GM19372 (cell line): ENCODE measurements at regions not wholly inside any gene's neighbourhood (a gene's known extent, or its start where the extent isn't known, plus 50 kb on each side); places are given as distances from the start of the nearest gene placed in this dataset.

Source experiments
- ATAC-seq: cut with Tn5 transposase; IDR thresholded peaks from one replicate; pipeline ENCODE4 v1.9.1; 2021; ENCODE audit warnings: mild to moderate bottlenecking, low read depth, moderate library complexity; ENCODE audit not compliant: unreplicated experiment

DNA sequence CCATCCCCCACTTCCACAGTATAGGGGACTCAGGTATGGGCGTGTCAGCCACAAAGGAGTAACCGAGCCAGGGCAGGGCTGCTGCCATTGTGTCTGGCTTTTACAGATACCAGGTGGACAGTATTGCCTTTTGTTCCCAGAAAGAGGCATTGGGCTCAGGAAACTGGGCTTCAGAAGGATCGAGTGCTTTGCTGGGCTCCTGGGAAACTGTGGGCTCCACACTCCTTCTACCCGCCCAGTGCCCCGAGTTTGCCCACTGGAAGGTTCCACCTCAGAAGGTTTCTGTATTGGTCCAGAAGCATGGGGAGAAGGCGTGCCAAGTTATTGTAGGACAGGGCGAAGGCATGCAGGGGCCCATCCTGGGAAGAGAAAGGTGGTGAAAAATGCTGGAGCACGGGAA is 894.4 kb downstream of the TBC1D22A start:
- no peak for ATAC-seq

DNA sequence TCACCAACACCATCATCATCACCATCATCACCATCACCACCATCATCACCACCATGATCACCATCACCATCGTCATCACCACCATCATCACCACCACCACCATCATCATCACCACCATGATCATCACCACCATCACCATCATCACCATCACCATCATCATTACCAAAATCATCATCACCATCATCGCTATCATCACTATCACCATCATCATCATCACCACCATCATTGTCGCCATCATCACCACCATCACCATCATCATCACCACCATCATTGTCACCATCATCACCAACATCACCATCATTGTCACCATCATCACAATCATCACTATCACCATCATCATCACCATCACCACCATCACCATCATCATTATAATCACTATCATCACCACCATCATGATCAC is 893.5 kb downstream of the TBC1D22A start:
- ATAC-seq, result no peak

DNA sequence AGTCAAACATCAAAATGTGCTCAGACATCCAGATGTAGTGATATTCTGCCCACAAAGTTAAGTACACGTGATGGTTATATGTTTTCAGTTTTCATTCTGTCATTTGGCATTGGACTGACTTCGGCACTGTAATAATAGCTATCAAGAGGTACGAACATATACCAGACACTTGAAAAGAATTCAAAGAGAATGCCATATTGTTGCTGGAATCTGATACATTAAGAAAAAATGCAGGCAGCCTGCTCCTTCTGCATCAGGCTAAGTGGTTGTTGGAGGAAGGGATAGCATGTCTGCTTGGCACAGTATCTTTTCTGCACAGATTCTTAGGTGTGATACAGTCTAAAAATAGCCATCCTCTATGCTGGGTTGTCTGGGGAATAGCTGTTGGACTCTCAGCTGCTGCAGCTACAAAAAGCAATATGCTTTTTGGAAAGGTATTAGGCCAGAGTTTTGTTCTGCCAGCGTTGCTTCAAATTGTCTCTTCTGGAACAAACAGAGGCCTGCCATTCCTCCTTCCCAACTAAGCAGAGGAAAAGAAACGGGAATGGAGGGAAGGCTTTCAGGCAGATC is 892.6 kb downstream of the TBC1D22A start:
- no peak for ATAC-seq

DNA sequence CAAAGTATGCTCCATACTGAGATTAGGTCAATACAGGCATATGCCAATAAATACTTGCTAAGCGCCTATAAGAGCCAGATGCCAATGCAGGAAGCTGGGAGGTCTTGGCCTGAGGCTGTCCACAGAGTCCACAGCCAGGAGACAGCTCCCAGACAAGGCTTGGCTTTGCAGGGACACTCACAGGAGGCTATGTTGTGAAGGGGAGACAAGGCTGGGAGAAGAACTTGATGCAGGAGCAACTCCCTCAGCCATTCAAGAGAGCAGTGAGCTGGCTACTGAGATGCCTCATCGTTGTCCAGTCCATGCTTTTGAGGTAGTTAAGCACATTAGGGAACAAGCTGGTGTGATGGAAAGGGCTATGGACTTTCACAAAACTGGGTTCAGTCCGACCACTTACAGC is 891.5 kb downstream of the TBC1D22A start:
- ATAC-seq, result no peak

DNA sequence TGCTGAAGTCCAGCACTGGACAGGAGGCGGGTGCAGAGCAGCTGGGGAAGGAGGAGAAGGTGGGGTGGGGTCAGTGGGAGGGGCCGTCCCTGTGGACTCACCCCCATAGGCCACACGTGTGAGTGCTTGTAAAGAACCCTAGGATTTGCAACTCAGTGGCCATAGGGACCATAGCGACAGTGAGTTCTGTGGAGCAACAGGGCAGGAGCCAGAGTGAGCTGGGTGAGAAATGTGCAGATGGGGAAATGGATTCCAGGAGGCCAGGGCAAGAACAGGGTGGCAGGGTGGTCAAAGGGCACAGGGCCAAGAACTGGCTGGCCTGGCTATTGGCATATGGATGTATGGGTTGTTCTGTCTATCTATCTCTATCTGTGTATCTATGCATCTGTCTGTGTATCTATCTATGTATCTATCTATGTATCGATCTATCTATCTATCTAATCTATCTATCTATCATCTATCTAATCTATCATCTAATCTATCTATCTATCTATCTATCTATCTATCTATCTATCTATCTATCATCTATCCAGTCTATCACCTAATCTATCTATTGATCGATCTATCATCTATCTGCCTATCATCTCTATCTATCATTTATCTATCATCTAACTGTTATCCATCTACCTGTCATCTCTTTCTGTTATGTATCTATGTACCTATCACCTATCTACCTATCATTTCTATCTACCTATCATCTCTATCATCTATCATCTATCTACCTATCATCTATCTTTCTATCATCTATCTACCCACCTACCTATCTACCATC is 889.0 kb downstream of the TBC1D22A start:
- ATAC-seq, result no peak

DNA sequence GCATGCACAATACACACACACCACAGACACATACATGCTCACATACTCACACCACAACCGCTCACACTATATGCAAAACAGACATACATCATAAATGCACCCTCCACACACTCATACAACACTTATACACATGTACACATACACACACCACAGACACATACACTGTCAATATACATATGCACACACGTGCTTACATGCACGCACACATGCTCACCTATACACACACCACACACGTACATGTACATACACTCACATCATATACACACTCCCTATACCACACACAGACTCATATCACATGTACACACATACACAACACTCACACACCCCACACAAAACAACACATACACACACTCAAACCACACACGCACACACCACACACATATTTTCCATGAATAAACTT is 885.3 kb downstream of the TBC1D22A start:
- ATAC-seq, result no peak

DNA sequence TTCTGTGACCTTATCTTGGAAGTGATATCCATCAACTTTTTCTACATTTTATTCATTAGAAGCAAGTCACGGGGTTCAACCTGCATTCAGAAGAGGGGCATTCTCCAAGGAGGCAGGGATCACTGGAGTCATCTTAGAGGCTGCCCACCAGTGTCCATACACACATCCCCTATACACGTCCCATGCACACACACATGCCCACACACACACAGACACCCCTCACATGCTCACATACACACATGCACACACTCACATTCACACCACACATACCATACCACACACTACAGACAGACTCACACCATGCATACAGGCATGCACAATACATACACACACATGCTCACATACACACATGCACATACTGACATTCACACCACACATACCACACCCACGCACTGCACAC is 884.7 kb downstream of the TBC1D22A start:
- no peak for ATAC-seq

DNA sequence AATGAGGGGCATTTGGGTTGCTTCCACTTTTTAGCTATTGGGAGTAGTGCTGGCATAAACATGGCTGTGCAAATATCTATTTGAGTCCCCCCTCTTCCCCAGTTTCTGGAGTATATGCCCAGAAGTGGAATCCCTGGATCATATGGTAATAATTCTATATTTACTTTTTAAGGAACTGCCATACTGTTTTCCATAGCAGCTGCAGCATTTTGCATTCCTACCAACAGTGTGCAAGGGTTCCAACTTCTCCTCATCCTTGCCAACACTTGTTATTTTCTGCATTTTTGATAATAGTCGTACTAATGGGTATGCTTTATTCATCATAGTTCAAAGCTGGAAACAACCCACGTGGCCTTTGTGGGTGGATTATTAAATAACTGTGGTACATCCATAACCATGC is 883.5 kb downstream of the TBC1D22A start:
- ATAC-seq, result no peak

DNA sequence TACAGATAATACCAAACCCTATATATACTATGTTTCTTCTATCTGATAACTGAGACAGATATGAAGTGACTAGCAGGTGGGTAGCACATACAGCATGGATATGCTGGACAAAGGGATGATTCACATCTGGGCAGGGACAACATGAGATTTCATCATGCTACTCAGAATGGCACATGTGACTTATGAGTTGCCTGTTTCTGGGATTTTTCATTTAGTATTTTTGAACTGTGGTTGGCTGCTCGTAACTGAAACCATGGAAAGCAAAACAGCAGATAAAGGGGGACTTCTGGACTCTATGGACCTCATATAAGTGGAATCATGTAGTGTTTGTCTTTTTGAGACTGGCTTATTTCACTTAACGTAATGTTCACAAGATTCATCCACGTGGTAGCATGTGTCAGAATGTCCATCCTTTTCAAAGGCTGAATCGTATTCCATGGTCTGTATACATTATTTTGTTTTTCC is 883.0 kb downstream of the TBC1D22A start:
- ATAC-seq, result no peak

DNA sequence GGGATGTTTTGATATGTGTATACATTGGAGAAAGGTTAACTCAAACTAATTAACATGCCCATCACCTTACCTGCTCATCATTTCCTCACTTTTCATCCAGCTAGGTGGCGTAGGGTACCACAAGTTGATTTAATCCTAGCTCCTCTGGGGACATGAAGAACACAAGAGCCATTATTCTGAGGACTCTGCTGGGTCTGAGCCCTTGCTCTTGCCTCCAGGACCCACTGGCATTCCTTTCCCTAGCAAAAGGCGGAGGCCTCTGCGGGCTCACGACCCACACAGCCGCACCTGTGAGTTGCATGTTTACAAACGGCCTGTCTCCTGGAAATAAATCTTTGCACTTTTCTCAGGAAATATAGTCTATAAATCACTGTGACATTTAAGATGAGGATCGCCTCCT is 871.9 kb downstream of the TBC1D22A start:
- ATAC-seq, result no peak

DNA sequence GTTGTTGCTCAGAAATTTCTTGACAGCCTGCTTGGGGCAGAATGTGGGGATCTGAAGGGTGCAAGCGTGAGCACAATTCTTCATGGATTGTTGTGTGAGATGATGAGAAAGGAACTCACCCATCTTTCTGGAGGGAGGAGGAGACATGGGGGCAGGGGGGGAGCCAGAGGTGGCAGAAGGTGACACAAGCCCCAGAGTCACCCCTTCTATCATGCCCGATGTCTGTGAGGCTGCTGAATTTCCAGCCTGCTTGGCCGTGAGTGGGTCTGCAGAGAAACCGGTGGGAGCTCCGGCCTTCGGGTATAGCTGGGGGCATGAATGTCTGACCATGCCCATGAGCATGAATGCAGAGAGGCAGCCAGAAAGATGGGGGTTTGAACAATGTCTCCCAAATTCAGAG is 870.7 kb downstream of the TBC1D22A start:
- no peak for ATAC-seq

DNA sequence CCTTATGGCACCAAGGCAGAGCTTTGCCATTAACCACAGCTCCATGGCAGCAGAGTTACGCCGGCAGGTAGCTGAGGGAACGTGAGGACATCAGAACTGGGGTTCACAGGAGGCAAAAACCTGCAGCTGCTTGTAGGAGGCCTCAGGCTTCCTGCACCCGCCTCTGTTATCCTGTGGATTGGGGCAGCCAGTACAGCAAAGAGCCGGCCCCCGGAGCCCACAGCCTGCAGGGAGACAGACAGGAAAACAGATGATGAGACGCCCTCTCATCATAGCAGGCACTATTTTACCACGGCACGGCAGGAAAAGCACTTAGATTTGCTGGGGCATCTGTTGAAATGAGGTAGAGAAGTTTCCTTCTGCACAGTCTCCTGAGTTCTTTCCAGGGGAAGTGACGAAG is 870.3 kb downstream of the TBC1D22A start:
- ATAC-seq, result no peak

DNA sequence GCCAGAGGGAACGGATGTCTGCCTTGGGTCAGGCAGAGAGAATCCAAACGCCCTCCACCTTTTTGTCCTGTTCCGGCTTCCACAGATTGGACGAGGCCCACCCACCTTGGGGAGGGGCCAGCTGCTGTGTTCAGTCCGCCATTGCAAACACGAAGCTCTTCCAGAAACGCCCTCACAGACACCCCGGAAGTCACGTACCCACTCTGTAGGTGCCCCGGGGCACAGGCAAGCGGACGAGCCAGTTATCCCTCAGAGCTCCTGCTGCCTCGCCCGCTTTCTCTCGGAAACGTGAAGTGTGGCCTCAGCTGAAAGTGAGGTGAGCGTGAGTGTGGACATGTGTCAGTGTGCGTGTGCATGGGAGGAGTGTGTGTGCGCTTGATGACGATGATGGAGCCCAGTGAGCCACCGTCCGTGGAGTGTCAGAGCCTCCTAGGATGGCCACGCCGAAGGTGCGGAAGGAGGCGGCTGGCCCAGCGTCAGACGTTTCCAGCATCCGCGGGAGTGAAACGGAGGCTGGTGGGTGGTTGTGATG is 869.2 kb downstream of the TBC1D22A start:
- no peak for ATAC-seq

DNA sequence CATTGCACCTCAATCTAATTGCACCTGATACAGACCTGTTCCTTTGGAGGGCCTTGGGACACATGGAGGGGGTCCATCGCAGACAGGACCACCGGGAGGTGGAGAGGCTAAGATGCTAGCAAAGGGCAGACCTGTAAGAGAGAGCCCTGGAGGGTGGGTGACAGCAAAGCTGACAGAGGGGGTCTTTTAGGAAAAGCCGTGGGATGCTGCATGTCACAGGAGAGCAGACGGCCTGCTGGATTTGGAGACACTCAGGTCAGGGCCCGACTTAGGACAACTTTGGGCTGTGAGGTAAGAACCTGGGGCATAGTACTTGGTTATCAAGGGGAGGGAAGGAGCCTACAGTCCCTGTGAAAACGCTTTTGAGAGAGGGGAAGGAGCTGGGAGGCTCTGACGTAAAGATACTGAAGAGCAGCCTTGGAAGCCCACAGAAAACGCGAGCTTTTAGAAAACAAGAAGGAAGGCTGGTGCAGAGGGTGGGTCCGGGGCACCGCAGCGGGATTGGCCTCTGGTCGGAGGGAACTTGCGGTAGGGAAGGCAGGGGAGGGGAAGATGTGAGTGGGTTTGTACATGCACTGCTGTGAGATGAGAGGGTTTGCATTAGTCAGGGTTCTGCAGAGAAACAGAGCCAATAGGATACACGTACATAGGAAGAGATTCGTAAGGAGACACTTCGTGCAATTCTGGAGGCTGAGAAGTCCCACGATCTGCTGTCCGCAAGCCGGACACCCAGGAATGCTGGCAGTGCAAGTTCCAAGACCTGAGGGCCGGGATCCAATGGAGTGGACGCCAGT is 868.5 kb downstream of the TBC1D22A start:
- ATAC-seq, result no peak

DNA sequence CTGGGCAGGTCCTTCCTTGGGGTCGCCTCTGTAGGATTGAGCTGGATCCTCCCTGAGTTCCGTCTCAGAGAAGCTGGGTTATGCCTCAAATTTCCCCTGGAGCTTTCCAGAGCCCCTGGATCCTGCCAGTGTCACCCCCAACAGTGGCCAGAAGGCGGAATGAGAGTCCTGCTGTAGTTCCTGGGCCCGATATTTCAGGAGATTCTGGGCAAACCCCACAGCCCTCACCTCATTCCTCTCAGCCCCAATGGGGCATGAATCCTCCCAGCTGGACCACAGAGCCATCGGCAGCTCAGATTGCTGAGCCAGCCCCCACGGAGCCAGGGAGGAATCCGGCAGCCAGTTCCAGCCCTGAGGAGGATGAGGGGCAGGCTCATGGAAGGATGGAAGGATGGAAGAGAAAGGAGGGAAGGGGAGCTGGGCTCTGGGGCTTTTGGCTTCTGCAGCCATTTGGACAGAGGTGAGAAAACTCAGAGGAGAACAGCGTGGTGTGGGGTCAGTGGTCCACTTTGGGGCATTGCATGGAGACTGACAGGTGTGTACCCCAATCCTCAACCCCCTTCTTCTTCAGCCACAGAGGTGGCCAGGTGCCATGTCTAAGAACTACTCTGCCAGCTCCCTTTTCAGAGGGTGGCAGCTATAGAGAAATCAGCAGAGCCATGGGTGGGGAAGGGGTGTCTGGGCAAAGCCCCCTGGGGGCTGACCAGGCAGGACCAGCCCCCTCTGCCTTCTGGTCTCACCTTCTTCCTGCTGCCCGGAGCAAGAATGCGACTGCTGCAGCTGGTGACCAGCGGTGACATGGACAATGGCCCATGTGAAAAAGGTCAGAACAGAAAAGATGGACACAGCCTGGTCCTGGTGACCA is 867.6 kb downstream of the TBC1D22A start:
- ATAC-seq, result no peak

DNA sequence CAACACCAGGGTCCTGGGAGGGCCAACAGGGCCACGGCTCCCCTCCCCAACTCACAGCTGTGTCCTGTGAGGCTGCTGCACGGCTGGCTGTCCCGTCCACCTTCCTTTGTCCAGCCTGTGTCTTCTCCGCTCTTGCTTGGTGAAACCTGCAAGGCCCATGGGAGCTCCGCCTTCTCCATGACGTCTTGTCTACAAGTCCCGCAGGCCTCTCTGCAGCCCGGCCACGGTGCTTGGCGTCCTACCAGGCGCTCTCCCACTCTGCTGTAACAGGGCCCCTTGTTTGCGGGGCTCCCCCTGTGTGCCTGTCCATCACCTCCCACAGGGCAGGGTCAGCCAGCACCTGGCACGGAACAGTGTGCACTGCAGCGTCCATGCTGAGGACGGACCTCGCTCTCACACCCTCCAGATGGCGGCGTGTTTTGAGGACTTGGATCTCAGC is 866.8 kb downstream of the TBC1D22A start:
- no peak for ATAC-seq

DNA sequence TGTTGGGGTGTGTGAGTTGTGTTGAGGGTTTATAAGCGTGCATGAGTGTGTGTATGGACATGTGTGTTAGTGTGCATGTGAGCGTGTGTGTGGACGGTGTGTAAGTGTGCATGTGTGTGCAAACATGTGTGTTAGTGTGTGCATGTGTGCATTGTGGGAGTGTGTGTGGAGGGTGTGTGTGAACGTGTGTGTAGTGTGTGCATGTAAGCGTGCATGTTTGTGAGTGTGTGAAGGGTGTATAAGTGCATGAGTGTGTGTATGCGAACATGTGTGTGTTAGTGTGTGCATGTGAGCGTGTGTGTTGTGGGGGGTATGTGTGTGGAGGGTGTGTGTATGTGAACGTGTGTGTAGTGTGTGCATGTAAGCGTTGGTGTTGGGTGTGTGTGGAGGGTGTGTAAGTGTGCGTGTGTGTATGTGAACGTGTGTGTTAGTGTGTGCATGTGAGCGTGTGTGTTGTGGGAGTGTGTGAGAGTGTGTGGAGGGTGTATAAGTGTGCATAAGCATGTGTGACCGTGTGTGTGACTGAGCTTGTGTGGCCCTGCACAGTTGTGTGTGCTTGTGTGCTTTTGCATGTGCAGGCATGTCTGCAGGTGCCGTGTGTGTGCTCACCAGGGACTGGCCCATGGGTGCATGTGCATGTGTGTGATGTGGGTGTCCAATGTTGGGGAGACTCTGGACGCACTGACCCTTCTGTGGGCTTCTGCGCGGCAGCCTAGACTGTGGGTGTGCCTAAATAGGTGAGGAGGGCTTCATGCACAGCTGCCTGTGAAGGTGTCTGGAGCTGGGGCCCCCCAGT is 866.2 kb downstream of the TBC1D22A start:
- no peak for ATAC-seq

DNA sequence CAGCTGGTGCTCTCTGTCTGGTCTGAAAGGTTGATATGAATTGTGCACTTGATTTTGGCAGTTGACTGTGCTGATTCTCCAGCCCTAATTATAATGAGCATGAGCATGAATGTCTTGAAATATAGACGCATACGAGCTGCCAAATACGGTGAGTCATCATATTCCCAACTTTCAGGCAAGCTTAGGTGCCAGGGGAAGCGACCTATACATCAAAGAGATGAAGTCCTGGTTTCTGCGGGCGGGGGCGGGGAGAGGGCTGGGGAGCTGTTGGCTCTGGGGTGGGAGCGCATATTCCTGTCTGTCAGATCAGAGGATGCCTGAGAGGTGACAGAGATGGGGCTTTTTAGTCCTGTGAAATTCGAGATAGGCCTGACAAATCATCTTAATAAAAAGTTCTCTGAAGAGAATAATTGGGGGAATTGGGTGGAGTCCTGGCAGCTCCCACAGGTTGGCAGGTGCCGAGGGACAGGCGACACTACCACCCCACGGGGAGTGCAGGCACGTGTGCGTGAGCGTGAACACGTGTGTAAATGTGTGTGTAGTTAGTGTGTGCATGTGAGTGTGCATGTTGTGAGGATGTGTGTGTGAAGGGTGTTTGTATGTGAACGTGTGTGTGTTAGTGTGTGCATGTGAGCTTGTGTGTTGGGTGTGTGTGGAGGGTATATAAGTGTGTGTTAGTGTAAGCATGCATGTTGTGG is 865.3 kb downstream of the TBC1D22A start:
- ATAC-seq, result no peak
